Neutrophil (primary cell): ENCODE measurements at regions not wholly inside any gene's neighbourhood (a gene's known extent, or its start where the extent isn't known, plus 50 kb on each side); places are given as distances from the start of the nearest gene placed in this dataset.

ENCODE experiments used
- H3K27ac ChIP-seq: fragments of 200-600 bp; sonication (generic); 2 replicates; pipeline ENCODE4 v1.5.1; 2016; ENCODE audit warnings: mild to moderate bottlenecking, moderate library complexity
- H3K27me3 ChIP-seq: fragments of 200-600 bp; sonication (generic); 2 replicates; pipeline ENCODE4 v1.6.0; 2016; ENCODE audit warnings: mild to moderate bottlenecking
- H3K36me3 ChIP-seq: fragments of 200-600 bp; sonication (generic); 2 replicates; pipeline ENCODE4 v1.5.1; 2017
- H3K4me1 ChIP-seq, 2 experiments: fragments of 200-600 bp in 1 of 2; sonication (generic) in 1 of 2; 1 replicate in 1 of 2; 2 replicates in 1 of 2; pipeline versions ENCODE4 v1.5.1 to v1.6.1; 2013 to 2016; ENCODE audit warnings: low read depth in 1 of 2, low read length in 1 of 2, mild to moderate bottlenecking in 1 of 2, moderate library complexity in 1 of 2; ENCODE audit not compliant: control insufficient read depth in 1 of 2, insufficient read depth in 1 of 2
- H3K4me3 ChIP-seq, 2 experiments: fragments of 200-600 bp in 1 of 2; sonication (generic) in 1 of 2; 1 replicate in 1 of 2; 2 replicates in 1 of 2; pipeline ENCODE4 v1.5.1; 2013 to 2016; ENCODE audit warnings: low read depth in 1 of 2, low read length in 1 of 2, mild to moderate bottlenecking in 1 of 2, moderate library complexity in 1 of 2
- H3K9me3 ChIP-seq: fragments of 200-600 bp; sonication (generic); 2 replicates; pipeline ENCODE4 v1.5.1; 2016
- CTCF ChIP-seq: fragments of 200-600 bp; sonication (generic); IDR thresholded peaks from 2 replicates; pipeline ENCODE4 v1.5.1; 2016; ENCODE audit warnings: antibody characterized with exemption

- Histone ChIP-seq H3K9me3 (no peaks in the 10 kb centered on the region), H3K27ac (no peak overlapping the region), H3K36me3 (no peaks in the 10 kb centered on the region), H3K27me3 (no peaks in the 10 kb centered on the region), H3K4me1 (peaks cover 13 to 22% of the 10 kb centered on the region in 2 experiments), H3K4me3 (no peak overlapping the region)
- TF ChIP-seq CTCF: no peak
Observed at GRCh38 chr3:31025541-31025940, 131.1 kb upstream of the GADL1 start.

GRCh38 chr3:31027191-31027761, 132.8 kb upstream of the GADL1 start:
- H3K27ac ChIP-seq: no peak overlapping the region
- no peak for TF ChIP-seq CTCF
- H3K9me3 ChIP-seq: no peaks in the 10 kb centered on the region
- H3K4me1 ChIP-seq: peaks cover 13 to 22% of the 10 kb centered on the region in 2 experiments
- no peaks in the 10 kb centered on the region for H3K27me3 ChIP-seq
- H3K36me3 ChIP-seq: no peaks in the 10 kb centered on the region
- no peak overlapping the region for H3K4me3 ChIP-seq

GRCh38 chr3:31027914-31028313, 133.5 kb upstream of the GADL1 start:
- Histone ChIP-seq H3K9me3 (no peaks in the 10 kb centered on the region), H3K4me3 (no peak overlapping the region), H3K27ac (no peak overlapping the region), H3K36me3 (no peaks in the 10 kb centered on the region), H3K4me1 (peaks cover 13 to 22% of the 10 kb centered on the region in 2 experiments), H3K27me3 (no peaks in the 10 kb centered on the region)
- TF ChIP-seq CTCF: no peak

GRCh38 chr3:31028766-31029165, 134.3 kb upstream of the GADL1 start:
- Histone ChIP-seq H3K4me1 (peaks cover 10 to 18% of the 10 kb centered on the region in 2 experiments), H3K27ac (no peak overlapping the region), H3K27me3 (no peaks in the 10 kb centered on the region), H3K4me3 (no peak overlapping the region), H3K9me3 (no peaks in the 10 kb centered on the region), H3K36me3 (no peaks in the 10 kb centered on the region)
- TF ChIP-seq CTCF: no peak

- Histone ChIP-seq H3K4me1 (peaks cover 7 to 13% of the 10 kb centered on the region in 2 experiments), H3K4me3 (no peak overlapping the region), H3K27me3 (no peaks in the 10 kb centered on the region), H3K27ac (no peak overlapping the region), H3K36me3 (no peaks in the 10 kb centered on the region), H3K9me3 (no peaks in the 10 kb centered on the region)
- TF ChIP-seq CTCF: no peak
Observed at GRCh38 chr3:31029706-31030105, 135.2 kb upstream of the GADL1 start.

GRCh38 chr3:31035681-31036080, 141.2 kb upstream of the GADL1 start:
- Histone ChIP-seq H3K27me3 (no peaks in the 10 kb centered on the region), H3K4me1 (no peaks in the 10 kb centered on the region), H3K9me3 (no peaks in the 10 kb centered on the region), H3K4me3 (no peak overlapping the region), H3K27ac (no peak overlapping the region), H3K36me3 (no peaks in the 10 kb centered on the region)
- TF ChIP-seq CTCF: no peak
